ENCODE measurements at regions not wholly inside any gene's neighbourhood (a gene's known extent, or its start where the extent isn't known, plus 50 kb on each side); places are given as distances from the start of the nearest gene placed in this dataset.

DNA sequence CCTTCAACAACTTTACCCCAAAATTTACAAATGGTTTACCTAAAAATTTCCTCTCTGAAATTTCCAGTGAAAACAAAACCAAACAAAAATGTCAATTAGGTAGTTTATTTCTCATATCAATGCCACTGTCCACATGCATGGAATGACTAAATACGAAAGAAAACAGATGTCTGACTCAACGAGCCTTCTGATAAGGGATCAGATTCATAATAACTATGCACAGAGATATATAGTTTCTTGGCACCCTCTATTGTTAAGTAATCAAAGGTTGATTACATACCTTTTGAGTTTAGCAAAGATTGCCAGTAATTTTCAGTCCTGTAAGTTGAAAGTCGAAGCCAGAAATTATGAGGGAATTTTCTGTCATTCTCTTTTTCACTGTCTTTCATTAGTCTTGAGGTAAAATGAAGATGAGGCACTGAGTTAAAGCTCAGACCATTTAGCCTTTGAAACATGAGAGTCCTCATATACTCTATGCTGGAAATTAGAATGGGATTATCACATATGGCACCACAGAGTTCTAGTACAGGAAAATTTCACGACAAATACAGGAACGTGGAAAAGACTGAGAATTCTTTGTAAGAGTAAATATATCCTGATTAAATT, 519.1 kb upstream of the ANKRD30A start:
- no peak for FAIRE-seq
- no peak for DNase-seq (ENCODE audit: insufficient read length)
- TF ChIP-seq POLR2A (IDR thresholded peaks at IDR 0.05; ENCODE audit: low read depth, low read length) = no peak
- no peak for TF ChIP-seq POLR2AphosphoS5 (IDR thresholded peaks at IDR 0.05; ENCODE audit: low read depth, low read length)
- no peak for TF ChIP-seq TAF1 (IDR thresholded peaks at IDR 0.05; ENCODE audit: borderline replicate concordance, low read depth, low read length)

DNA sequence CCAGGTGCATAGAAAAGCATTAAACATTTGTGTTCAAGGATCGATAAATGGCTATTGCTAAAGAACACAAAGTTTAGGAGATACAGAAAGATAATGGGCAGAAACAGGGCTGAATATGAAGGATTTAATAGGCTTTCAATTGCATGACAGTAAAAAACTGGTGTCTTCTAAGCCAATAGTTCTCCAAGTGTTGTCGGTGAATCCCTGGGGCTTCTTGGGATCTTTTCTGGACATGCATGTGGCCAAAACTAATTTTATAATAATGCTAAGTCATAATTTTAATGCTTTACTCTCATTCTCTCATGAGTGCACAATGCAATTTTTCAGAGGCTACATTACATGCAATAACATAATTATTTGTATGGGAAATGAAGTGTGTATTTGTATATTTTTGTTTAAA, 521.1 kb upstream of the ANKRD30A start:
- DNase-seq (ENCODE audit: insufficient read length) (no peak), FAIRE-seq (no peak)
- no peak for TF ChIP-seq POLR2A (IDR thresholded peaks at IDR 0.05; ENCODE audit: low read depth, low read length)
- no peak for TF ChIP-seq TAF1 (IDR thresholded peaks at IDR 0.05; ENCODE audit: borderline replicate concordance, low read depth, low read length)
- no peak for TF ChIP-seq POLR2AphosphoS5 (IDR thresholded peaks at IDR 0.05; ENCODE audit: low read depth, low read length)

DNA sequence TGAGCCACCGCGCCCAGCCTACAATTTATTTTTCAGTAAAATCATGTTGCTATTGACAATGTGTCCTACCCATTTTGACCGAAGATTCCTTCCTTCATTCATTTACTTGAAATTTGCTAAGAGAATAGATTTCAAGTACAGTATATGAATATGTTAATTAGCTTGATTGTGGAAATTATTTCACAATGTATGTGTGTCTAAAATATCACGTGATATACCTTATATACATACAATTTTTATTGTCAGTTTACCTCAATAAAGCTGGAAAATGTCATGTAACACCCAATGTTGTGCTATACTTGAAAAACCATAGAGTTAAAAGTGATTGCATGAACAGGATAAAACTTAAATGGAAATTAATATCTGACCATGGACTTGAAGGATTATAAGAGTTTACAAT, 521.7 kb upstream of the ANKRD30A start:
- FAIRE-seq (no peak), DNase-seq (ENCODE audit: insufficient read length) (no peak)
- TF ChIP-seq POLR2AphosphoS5 (IDR thresholded peaks at IDR 0.05; ENCODE audit: low read depth, low read length) = no peak
- TF ChIP-seq TAF1 (IDR thresholded peaks at IDR 0.05; ENCODE audit: borderline replicate concordance, low read depth, low read length) = no peak
- TF ChIP-seq POLR2A (IDR thresholded peaks at IDR 0.05; ENCODE audit: low read depth, low read length) = no peak

DNA sequence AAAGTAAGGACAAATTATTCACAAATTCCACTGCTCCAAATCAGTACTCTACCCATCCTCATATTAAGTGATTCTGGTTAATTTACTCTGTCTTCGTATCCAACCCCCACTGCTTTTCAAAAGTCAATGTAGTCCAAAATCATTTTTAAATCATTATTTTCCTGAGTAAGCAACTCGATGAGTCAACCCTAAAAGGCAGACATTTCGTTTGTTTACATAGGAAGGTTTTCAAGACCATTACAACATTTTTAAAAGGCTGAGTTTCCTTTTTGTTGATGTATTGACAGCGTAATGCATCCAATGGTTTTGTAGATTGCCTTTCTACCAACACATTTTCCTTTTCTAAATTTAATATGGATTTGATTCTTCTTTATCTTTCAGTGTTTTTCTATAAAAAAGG, 523.0 kb upstream of the ANKRD30A start:
- FAIRE-seq (no peak), DNase-seq (ENCODE audit: insufficient read length) (no peak)
- TF ChIP-seq POLR2AphosphoS5 (IDR thresholded peaks at IDR 0.05; ENCODE audit: low read depth, low read length) = no peak
- TF ChIP-seq TAF1 (IDR thresholded peaks at IDR 0.05; ENCODE audit: borderline replicate concordance, low read depth, low read length) = no peak
- TF ChIP-seq POLR2A (IDR thresholded peaks at IDR 0.05; ENCODE audit: low read depth, low read length) = no peak

DNA sequence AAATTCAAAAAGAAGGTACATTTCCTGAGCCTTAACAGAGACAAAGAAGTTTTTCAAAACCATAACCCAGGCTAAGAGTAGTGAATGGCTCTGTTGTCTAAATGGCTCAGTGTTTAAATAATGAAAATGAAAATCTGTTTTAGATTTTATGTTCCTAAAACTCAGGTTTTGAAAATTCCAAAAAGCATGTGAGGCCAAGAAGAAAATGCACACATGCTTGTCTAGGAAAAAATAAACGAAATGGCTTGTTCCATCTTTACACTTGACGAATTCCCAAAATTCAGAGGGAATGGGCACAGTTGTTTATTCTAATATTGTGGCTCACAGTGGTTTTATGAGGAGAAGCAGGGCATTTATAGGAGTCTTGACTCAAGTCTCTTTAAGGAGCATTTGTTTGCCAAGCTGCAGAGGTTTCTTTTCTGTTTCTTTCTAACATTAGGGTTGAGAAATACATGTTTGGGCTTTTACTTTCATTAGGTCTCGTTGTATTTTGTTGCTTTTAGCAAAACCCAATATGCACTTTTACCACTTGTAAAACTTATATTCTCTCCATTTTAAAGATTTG, 527.6 kb upstream of the ANKRD30A start:
- FAIRE-seq = no peak
- DNase-seq (ENCODE audit: insufficient read length) = no peak
- no peak for TF ChIP-seq POLR2AphosphoS5 (IDR thresholded peaks at IDR 0.05; ENCODE audit: low read depth, low read length)

DNA sequence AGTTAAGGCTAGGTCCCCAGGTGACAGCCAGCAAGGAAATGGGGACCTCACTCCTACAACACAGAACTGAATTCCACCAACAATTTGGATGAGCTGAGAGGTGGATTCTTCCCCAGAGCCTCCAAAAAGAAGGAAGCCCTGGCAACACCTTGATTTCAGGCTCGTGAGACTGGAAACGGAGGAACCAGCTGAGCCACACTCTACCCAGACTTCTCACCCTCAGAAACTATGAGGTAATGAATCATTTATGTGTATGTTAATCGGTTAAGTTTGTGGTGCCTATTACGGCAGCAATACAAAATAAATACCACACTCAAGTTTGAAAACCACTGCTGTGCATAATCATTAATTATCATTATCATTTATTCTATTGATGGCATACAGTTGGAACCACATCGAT, 532.4 kb upstream of the ANKRD30A start:
- TF ChIP-seq POLR2AphosphoS5 (IDR thresholded peaks at IDR 0.05; ENCODE audit: low read depth, low read length) (no peak), POLR2A (IDR thresholded peaks at IDR 0.05; ENCODE audit: low read depth, low read length) (no peak), TAF1 (IDR thresholded peaks at IDR 0.05; ENCODE audit: borderline replicate concordance, low read depth, low read length) (no peak)
- DNase-seq (ENCODE audit: insufficient read length) (no peak), FAIRE-seq (no peak)

DNA sequence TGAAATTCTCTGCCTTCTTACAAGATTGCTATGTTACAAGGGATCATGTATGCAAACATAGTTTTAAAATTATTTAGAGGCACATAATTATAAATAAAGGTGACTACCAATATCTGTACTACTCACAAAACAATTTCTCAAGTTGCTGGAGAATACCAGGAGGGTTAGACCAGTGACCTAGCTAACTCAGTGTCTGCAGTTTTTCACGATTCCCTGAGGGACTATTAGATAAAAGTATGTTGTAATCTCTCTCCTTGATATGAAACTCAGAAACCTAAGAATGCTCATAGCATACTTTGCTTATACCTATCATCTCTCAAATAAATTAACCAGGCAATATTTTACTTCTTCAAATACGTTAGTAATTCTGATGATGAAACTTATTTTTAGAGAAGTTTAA, 534.0 kb upstream of the ANKRD30A start:
- TF ChIP-seq POLR2A (IDR thresholded peaks at IDR 0.05; ENCODE audit: low read depth, low read length) (no peak), POLR2AphosphoS5 (IDR thresholded peaks at IDR 0.05; ENCODE audit: low read depth, low read length) (no peak), TAF1 (IDR thresholded peaks at IDR 0.05; ENCODE audit: borderline replicate concordance, low read depth, low read length) (no peak)
- FAIRE-seq = no peak

DNA sequence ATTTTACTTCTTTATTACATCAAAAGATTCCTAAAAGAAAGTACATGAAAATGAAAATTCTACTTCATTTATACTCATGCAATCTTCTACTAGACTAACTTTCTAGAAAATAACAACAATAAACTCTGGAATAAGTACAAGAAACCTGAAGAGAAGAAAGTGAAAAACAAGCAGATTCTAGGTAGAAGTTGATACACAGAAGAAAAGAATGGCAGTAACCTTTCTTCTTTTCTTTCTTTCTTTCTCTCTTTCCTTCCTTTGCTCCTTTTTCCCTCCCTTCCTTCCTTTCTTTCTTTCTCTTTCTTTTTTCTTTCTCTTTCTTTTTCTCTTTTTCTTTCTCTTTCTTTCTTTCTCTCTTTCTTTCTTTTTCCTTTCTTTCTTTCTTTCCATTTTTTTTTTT, 541.7 kb upstream of the ANKRD30A start:
- FAIRE-seq = no peak
- TF ChIP-seq POLR2AphosphoS5 (IDR thresholded peaks at IDR 0.05; ENCODE audit: low read depth, low read length) = no peak
- DNase-seq (ENCODE audit: insufficient read length) = no peak

More for the DNA sequence above, 534.0 kb upstream of the ANKRD30A start:
- no peak for DNase-seq (ENCODE audit: insufficient read length)

DNA sequence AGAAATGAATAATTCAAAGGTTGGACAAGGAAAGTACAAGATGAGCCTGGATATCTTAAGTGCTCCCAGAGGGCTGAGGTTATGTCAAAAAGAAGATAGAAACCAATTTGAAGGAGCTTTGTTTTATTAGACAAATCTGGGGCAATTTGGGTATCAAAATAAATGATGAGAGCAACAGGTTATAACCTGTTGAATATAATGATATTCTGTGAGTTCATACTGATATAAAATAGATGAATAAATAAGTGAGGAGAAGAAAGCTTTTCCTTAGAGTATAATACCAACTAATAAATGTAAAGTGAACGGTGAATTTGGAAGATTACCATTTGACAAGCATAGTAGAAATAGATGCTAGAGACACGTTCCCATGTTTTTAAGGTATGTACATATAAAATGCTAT, 544.2 kb upstream of the ANKRD30A start:
- TF ChIP-seq POLR2AphosphoS5 (IDR thresholded peaks at IDR 0.05; ENCODE audit: low read depth, low read length) (no peak), TAF1 (IDR thresholded peaks at IDR 0.05; ENCODE audit: borderline replicate concordance, low read depth, low read length) (no peak), POLR2A (IDR thresholded peaks at IDR 0.05; ENCODE audit: low read depth, low read length) (no peak)
- FAIRE-seq (no peak), DNase-seq (ENCODE audit: insufficient read length) (no peak)

DNA sequence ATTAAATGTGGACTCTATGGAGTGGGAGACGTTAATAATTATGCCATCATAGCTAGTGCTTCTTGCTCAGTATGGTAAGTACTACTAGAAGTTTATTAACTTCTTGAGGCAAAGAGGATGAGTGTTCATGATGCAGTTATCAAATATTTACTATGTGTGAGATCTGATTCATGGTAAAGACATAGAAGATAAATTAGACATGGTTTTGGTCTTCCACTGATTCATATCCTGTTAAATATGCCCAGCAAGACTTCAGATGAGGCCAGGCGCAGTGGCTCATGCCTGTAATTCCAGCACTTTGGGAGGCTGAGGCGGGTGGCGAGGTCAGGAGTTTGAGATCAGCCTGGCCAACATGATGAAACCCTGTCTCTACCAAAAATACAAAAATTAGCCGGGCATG, 547.1 kb upstream of the ANKRD30A start:
- FAIRE-seq = no peak
- DNase-seq (ENCODE audit: insufficient read length) = no peak
- no peak for TF ChIP-seq TAF1 (IDR thresholded peaks at IDR 0.05; ENCODE audit: borderline replicate concordance, low read depth, low read length)
- TF ChIP-seq POLR2A (IDR thresholded peaks at IDR 0.05; ENCODE audit: low read depth, low read length) = no peak
- no peak for TF ChIP-seq POLR2AphosphoS5 (IDR thresholded peaks at IDR 0.05; ENCODE audit: low read depth, low read length)

DNA sequence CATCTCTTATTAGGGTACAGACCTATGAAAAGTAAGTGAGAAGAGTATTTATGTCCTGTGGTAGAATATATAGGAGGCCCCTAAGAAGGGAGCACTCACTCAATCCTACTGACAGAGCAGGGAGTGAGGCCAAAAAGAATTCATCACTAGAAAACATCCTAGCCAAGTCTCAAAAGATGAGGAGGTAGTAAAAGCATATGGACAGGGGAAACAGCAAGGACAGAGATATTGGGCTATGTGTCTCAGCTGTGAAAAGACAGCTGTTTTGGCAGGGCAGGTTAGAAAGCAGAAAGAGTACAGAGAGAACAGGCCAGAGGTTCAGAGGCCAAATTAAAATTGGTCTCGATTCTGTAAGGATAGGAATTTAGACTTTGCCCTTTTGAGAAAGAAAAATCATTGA, 548.3 kb upstream of the ANKRD30A start:
- DNase-seq (ENCODE audit: insufficient read length) (no peak), FAIRE-seq (no peak)

DNA sequence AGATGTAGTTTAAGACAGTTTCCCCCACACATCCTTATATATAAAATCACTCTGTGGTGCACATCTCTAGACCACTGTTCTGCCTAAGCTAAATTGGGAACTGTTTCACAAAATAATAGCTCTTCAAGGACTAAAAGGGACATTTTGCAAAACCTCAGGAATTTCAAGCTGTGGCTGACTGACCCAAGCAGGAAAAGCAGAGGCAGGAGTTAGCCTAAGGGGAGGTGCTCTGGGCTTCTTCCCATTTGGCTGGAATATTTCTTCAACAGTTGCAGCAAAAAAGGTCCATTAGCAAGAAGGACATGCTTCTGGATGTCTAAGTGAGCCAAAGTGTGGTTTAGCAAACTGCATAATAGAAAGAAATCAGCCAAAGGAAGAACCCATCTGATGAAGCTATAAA, 551.2 kb upstream of the ANKRD30A start:
- no peak for TF ChIP-seq POLR2A (IDR thresholded peaks at IDR 0.05; ENCODE audit: low read depth, low read length)
- TF ChIP-seq TAF1 (IDR thresholded peaks at IDR 0.05; ENCODE audit: borderline replicate concordance, low read depth, low read length) = no peak
- no peak for TF ChIP-seq POLR2AphosphoS5 (IDR thresholded peaks at IDR 0.05; ENCODE audit: low read depth, low read length)
- DNase-seq (ENCODE audit: insufficient read length) (no peak), FAIRE-seq (no peak)

More for the DNA sequence above, 548.3 kb upstream of the ANKRD30A start:
- TF ChIP-seq POLR2A (IDR thresholded peaks at IDR 0.05; ENCODE audit: low read depth, low read length) (no peak), POLR2AphosphoS5 (IDR thresholded peaks at IDR 0.05; ENCODE audit: low read depth, low read length) (no peak), TAF1 (IDR thresholded peaks at IDR 0.05; ENCODE audit: borderline replicate concordance, low read depth, low read length) (no peak)

DNA sequence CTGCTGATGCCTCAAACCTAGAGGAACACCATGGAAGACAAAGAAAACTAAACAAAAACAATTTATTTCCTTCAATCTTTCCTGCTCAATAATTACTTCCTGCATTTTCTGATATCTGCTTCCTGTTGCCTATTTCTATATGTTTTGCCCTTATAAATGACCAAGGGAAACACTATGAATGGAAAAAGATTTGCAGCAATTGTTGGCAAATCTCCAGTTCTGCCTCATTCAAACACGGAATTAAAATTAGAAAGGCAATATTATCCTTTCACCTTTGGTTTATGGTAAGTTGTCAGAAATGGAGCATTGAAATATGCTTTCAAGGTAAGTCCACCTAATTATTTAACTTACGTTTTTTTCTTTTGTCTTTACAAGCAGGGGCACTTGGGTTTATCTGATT, 552.2 kb upstream of the ANKRD30A start:
- FAIRE-seq = no peak
- DNase-seq (ENCODE audit: insufficient read length) = no peak
- TF ChIP-seq TAF1 (IDR thresholded peaks at IDR 0.05; ENCODE audit: borderline replicate concordance, low read depth, low read length) (no peak), POLR2AphosphoS5 (IDR thresholded peaks at IDR 0.05; ENCODE audit: low read depth, low read length) (no peak), POLR2A (IDR thresholded peaks at IDR 0.05; ENCODE audit: low read depth, low read length) (no peak)

Data from GM12892 (cell line).